HFFc6 (cell line): ENCODE measurements at regions not wholly inside any gene's neighbourhood (a gene's known extent, or its start where the extent isn't known, plus 50 kb on each side); places are given as distances from the start of the nearest gene placed in this dataset.

Source experiments
- DNase-seq: peaks from one replicate; pipeline ENCODE4 v3.0.0-alpha.2; 2018
- H3K27ac Mint-ChIP-seq: 2 replicates; pipeline ENCODE4 v1.8.0; 2020; ENCODE audit warnings: mild to moderate bottlenecking, mixed read lengths
- H3K27me3 Mint-ChIP-seq: 2 replicates; pipeline ENCODE4 v1.8.0; 2021; ENCODE audit warnings: mild to moderate bottlenecking, moderate library complexity, mixed read lengths; ENCODE audit not compliant: insufficient read depth
- H3K36me3 Mint-ChIP-seq: 2 replicates; pipeline ENCODE4 v1.8.0; 2021; ENCODE audit warnings: low read depth, mixed read lengths
- H3K4me1 Mint-ChIP-seq: 2 replicates; pipeline ENCODE4 v1.8.0; 2020; ENCODE audit warnings: low read depth, mixed read lengths
- H3K4me3 Mint-ChIP-seq: 2 replicates; pipeline ENCODE4 v1.8.0; 2020; ENCODE audit warnings: mild to moderate bottlenecking, moderate library complexity, mixed read lengths
- H3K9me3 Mint-ChIP-seq: 2 replicates; pipeline ENCODE4 v1.8.0; 2020; ENCODE audit warnings: mild to moderate bottlenecking, mixed read lengths
- CTCF ChIP-seq: fragments of 200-600 bp; sonication (generic); IDR thresholded peaks from 2 replicates; pipeline ENCODE4 v1.5.0; 2021; ENCODE audit warnings: antibody characterized with exemption, mild to moderate bottlenecking

- no peak overlapping the region for H3K27ac Mint-ChIP-seq
- DNase-seq: no peak
- no peaks in the 10 kb centered on the region for H3K4me1 Mint-ChIP-seq
- peaks cover 8% of the 10 kb centered on the region for H3K27me3 Mint-ChIP-seq
- H3K4me3 Mint-ChIP-seq: no peak overlapping the region
- H3K36me3 Mint-ChIP-seq: no peaks in the 10 kb centered on the region
- H3K9me3 Mint-ChIP-seq: peaks cover 14% of the 10 kb centered on the region; the same call in 1 of the 2 replicates
- no peak for TF ChIP-seq CTCF
These were observed 486.7 kb downstream of the EPHA4 start for GRCh38 chr2:221085341-221085900.

DNA sequence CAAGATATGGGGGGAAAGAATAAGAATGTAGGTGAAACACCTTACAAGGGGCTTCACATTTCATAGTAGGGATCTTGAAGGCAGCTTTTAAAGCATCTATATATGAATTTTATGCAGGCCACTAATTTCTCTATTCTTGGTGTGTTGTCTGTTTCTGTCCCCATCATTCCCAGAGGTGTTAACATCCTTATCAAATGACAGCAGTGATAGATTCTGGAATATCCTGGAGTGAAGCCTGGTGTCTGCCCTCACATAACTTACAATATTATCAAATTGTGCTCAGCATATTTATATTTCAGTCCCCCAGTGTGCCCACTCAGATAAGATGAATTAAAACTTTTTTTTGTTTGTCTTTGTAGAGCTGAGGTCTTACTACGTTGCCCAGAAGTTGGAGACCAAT, 486.2 kb downstream of the EPHA4 start:
- DNase-seq: no peak
- Mint-ChIP-seq H3K4me3 (no peak overlapping the region), H3K4me1 (no peaks in the 10 kb centered on the region), H3K36me3 (no peaks in the 10 kb centered on the region), H3K9me3 (peaks cover 14% of the 10 kb centered on the region; the same call in 1 of the 2 replicates), H3K27me3 (peaks cover 8% of the 10 kb centered on the region), H3K27ac (no peak overlapping the region)
- TF ChIP-seq CTCF: no peak

DNA sequence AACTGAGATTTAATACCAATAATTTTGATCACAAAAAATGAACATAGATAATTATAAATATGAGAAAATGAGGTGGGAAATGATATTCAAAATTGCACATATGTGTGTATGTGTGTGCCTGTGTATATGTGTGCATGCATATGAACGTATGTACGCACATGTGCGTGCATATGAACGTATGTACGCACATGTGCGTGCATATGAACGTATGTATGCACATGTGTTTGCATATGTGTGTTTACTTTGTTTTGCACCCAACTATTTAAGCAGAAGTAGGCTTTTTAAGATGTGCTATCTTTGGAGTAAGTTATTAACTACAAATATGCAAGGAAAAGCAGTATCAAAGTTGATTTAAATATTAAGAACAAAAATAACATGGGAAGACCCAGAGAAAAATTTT, 484.3 kb downstream of the EPHA4 start:
- Mint-ChIP-seq H3K4me3 (no peak overlapping the region), H3K9me3 (peaks cover 7% of the 10 kb centered on the region; the same call in 1 of the 2 replicates), H3K36me3 (peaks cover 5% of the 10 kb centered on the region; the same call in 1 of the 2 replicates), H3K27ac (no peak overlapping the region), H3K27me3 (peaks cover 9% of the 10 kb centered on the region), H3K4me1 (no peaks in the 10 kb centered on the region)
- no peak for DNase-seq
- TF ChIP-seq CTCF: no peak

DNA sequence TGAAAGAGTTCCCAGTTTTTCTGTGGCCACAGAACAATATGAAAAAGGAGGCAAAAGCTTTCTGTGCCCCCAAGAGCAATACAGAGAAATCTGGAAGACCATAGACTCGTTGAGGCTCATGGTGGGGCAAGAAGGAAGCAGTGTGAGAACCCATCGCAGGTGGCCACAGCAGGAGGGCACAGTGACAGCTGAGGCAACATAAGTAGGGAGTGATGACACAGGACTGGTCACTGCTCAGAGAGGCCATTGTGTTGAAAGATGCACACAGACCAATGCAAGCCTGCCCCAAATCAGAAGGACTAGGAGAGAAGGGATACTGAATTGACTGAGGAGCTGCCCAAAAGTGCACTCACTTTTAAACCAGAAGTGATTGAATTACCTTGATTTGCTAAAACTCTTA, 483.6 kb downstream of the EPHA4 start:
- no peak for DNase-seq
- TF ChIP-seq CTCF: no peak
- Mint-ChIP-seq H3K4me3 (no peak overlapping the region), H3K27me3 (peaks cover 9% of the 10 kb centered on the region), H3K4me1 (no peaks in the 10 kb centered on the region), H3K27ac (no peak overlapping the region), H3K36me3 (peaks cover 5% of the 10 kb centered on the region; the same call in 1 of the 2 replicates), H3K9me3 (peaks cover 4% of the 10 kb centered on the region; the same call in 1 of the 2 replicates)

GRCh38 chr2:221095356-221095755, 476.7 kb downstream of the EPHA4 start:
- no peak overlapping the region for H3K27ac Mint-ChIP-seq
- peaks cover 19% of the 10 kb centered on the region for H3K4me1 Mint-ChIP-seq
- no peak overlapping the region for H3K4me3 Mint-ChIP-seq
- H3K27me3 Mint-ChIP-seq: peaks cover 2% of the 10 kb centered on the region; the same call in 1 of the 2 replicates
- H3K36me3 Mint-ChIP-seq: peaks cover 5% of the 10 kb centered on the region; the same call in 1 of the 2 replicates
- H3K9me3 Mint-ChIP-seq: no peaks in the 10 kb centered on the region; the same call in 1 of the 2 replicates
- no peak for DNase-seq
- no peak for TF ChIP-seq CTCF
